Astrocyte (in vitro differentiated cells and primary cell): ENCODE measurements at regions not wholly inside any gene's neighbourhood (a gene's known extent, or its start where the extent isn't known, plus 50 kb on each side); places are given as distances from the start of the nearest gene placed in this dataset.

Experiments
- DNase-seq: peaks from one replicate; pipeline ENCODE4 v3.0.0-alpha.2; 2010; ENCODE audit warnings: low read depth
- FAIRE-seq: peaks from 2 replicates; lab custom pipeline; 2011; peaks lifted over from hg19 to GRCh38; lab: Jason Lieb, UNC
- H2AFZ ChIP-seq: 2 replicates; pipeline ENCODE4 v1.6.0; 2012; ENCODE audit warnings: low read depth, low read length, inconsistent platforms
- H3K27ac ChIP-seq: 2 replicates; pipeline ENCODE4 v1.5.1; 2011; ENCODE audit warnings: low read depth, low read length, inconsistent platforms
- H3K27me3 ChIP-seq: 2 replicates; pipeline ENCODE4 v1.6.0; 2011; ENCODE audit warnings: low read length, inconsistent platforms; ENCODE audit not compliant: insufficient read depth
- H3K36me3 ChIP-seq: 2 replicates; pipeline ENCODE4 v1.5.1; 2011; ENCODE audit warnings: low read length, inconsistent platforms; ENCODE audit not compliant: insufficient read depth
- H3K4me1 ChIP-seq: 2 replicates; pipeline ENCODE4 v1.5.1; 2011; ENCODE audit warnings: low read length, inconsistent platforms; ENCODE audit not compliant: insufficient read depth
- H3K4me2 ChIP-seq: 2 replicates; pipeline ENCODE4 v1.6.0; 2012; ENCODE audit warnings: low read length, inconsistent platforms
- H3K4me3 ChIP-seq: 2 replicates; pipeline ENCODE4 v1.5.1; 2011; ENCODE audit warnings: low read depth, mild to moderate bottlenecking, low read length, inconsistent platforms; ENCODE audit not compliant: insufficient read depth
- H3K79me2 ChIP-seq: 2 replicates; pipeline ENCODE4 v1.6.0; 2012; ENCODE audit warnings: mild to moderate bottlenecking, low read length, inconsistent platforms; ENCODE audit not compliant: insufficient read depth
- H3K9ac ChIP-seq: 2 replicates; pipeline ENCODE4 v1.6.0; 2012; ENCODE audit warnings: mild to moderate bottlenecking, low read length, inconsistent platforms
- H3K9me3 ChIP-seq: 2 replicates; pipeline ENCODE4 v1.5.1; 2012; ENCODE audit warnings: low read depth, mild to moderate bottlenecking, low read length, inconsistent platforms; ENCODE audit not compliant: insufficient read depth
- H4K20me1 ChIP-seq: 2 replicates; pipeline ENCODE4 v1.6.0; 2012; ENCODE audit warnings: low read length, inconsistent platforms; ENCODE audit not compliant: insufficient read depth
- H3K27ac Mint-ChIP-seq: one replicate; pipeline ENCODE4 v1.8.0; 2021; ENCODE audit warnings: mild to moderate bottlenecking, mixed read lengths; ENCODE audit not compliant: unreplicated experiment
- H3K27me3 Mint-ChIP-seq: one replicate; pipeline ENCODE4 v1.8.0; 2021; ENCODE audit warnings: low read depth, mixed read lengths; ENCODE audit not compliant: unreplicated experiment
- H3K36me3 Mint-ChIP-seq: one replicate; pipeline ENCODE4 v1.8.0; 2021; ENCODE audit warnings: low read depth, mixed read lengths; ENCODE audit not compliant: unreplicated experiment
- H3K4me1 Mint-ChIP-seq: one replicate; pipeline ENCODE4 v1.8.0; 2021; ENCODE audit warnings: low read depth, mixed read lengths; ENCODE audit not compliant: unreplicated experiment
- H3K4me3 Mint-ChIP-seq: one replicate; pipeline ENCODE4 v1.8.0; 2021; ENCODE audit warnings: mild to moderate bottlenecking, moderate library complexity, mixed read lengths; ENCODE audit not compliant: unreplicated experiment
- H3K9me3 Mint-ChIP-seq: one replicate; pipeline ENCODE4 v1.8.0; 2021; ENCODE audit warnings: mild to moderate bottlenecking, mixed read lengths; ENCODE audit not compliant: unreplicated experiment
- CTCF ChIP-seq: IDR thresholded peaks from 2 replicates; pipeline ENCODE4 v1.5.1; 2011; ENCODE audit warnings: low read depth, mild to moderate bottlenecking, inconsistent platforms, low read length, moderate library complexity; ENCODE audit not compliant: insufficient read depth
- EZH2 ChIP-seq: IDR thresholded peaks from 2 replicates; pipeline ENCODE4 v1.6.1; 2012; ENCODE audit warnings: mild to moderate bottlenecking, low read length, inconsistent platforms; ENCODE audit not compliant: insufficient read depth

- H3K27me3 Mint-ChIP-seq = peaks cover 7% of the 10 kb centered on the region
These were observed 148.9 kb upstream of the PFKP start for GRCh38 chr10:2918489-2918888.

GRCh38 chr10:2917926-2918325 is 149.4 kb upstream of the PFKP start:
- no peak overlapping the region for H3K4me3 ChIP-seq
- H3K9ac ChIP-seq = no peak overlapping the region
- no peaks in the 10 kb centered on the region for H4K20me1 ChIP-seq
- TF ChIP-seq EZH2 = no peak
- TF ChIP-seq CTCF = no peak
- no peak for DNase-seq
- Mint-ChIP-seq H3K36me3 (no peaks in the 10 kb centered on the region), H3K4me3 (no peak overlapping the region), H3K27ac (no peak overlapping the region), H3K9me3 (peaks cover 3% of the 10 kb centered on the region), H3K4me1 (peaks cover 15% of the 10 kb centered on the region), H3K27me3 (peaks cover 7% of the 10 kb centered on the region)
- H3K27me3 ChIP-seq = peaks cover 9% of the 10 kb centered on the region
- H2AFZ ChIP-seq = no peak overlapping the region
- no peaks in the 10 kb centered on the region for H3K4me1 ChIP-seq
- no peak for FAIRE-seq
- no peaks in the 10 kb centered on the region for H3K79me2 ChIP-seq
- no peak overlapping the region for H3K4me2 ChIP-seq
- H3K36me3 ChIP-seq = no peaks in the 10 kb centered on the region
- no peak overlapping the region for H3K27ac ChIP-seq
- no peaks in the 10 kb centered on the region for H3K9me3 ChIP-seq

More at GRCh38 chr10:2918489-2918888, 148.9 kb upstream of the PFKP start:
- peaks cover 19% of the 10 kb centered on the region for H3K4me1 Mint-ChIP-seq
- no peaks in the 10 kb centered on the region for H4K20me1 ChIP-seq
- no peak overlapping the region for H3K27ac ChIP-seq
- H3K9me3 ChIP-seq = no peaks in the 10 kb centered on the region
- TF ChIP-seq CTCF = no peak
- no peak for TF ChIP-seq EZH2
- H3K36me3 ChIP-seq = no peaks in the 10 kb centered on the region
- no peaks in the 10 kb centered on the region for H3K4me1 ChIP-seq
- H3K4me3 Mint-ChIP-seq = no peak overlapping the region
- no peaks in the 10 kb centered on the region for H3K79me2 ChIP-seq
- peaks cover 3% of the 10 kb centered on the region for H3K36me3 Mint-ChIP-seq
- no peak overlapping the region for H3K9ac ChIP-seq
- H3K4me3 ChIP-seq = no peak overlapping the region
- H3K4me2 ChIP-seq = no peak overlapping the region
- H3K27me3 ChIP-seq = peaks cover 9% of the 10 kb centered on the region
- H3K9me3 Mint-ChIP-seq = peaks cover 7% of the 10 kb centered on the region
- no peak overlapping the region for H2AFZ ChIP-seq
- no peak overlapping the region for H3K27ac Mint-ChIP-seq
- FAIRE-seq (no peak), DNase-seq (no peak)

- no peak for TF ChIP-seq CTCF
- TF ChIP-seq EZH2 = no peak
- Histone ChIP-seq H2AFZ (no peak overlapping the region), H3K27me3 (peaks cover 5% of the 10 kb centered on the region), H4K20me1 (no peaks in the 10 kb centered on the region), H3K27ac (no peak overlapping the region), H3K9me3 (no peaks in the 10 kb centered on the region), H3K36me3 (no peaks in the 10 kb centered on the region), H3K4me2 (no peak overlapping the region), H3K4me1 (no peaks in the 10 kb centered on the region), H3K79me2 (no peaks in the 10 kb centered on the region), H3K9ac (no peak overlapping the region), H3K4me3 (no peak overlapping the region)
- H3K27me3 Mint-ChIP-seq = peaks cover 14% of the 10 kb centered on the region
- peaks cover 2% of the 10 kb centered on the region for H3K4me1 Mint-ChIP-seq
- DNase-seq (no peak), FAIRE-seq (no peak)
- peaks cover 3% of the 10 kb centered on the region for H3K9me3 Mint-ChIP-seq
- H3K36me3 Mint-ChIP-seq = no peaks in the 10 kb centered on the region
- H3K27ac Mint-ChIP-seq = no peak overlapping the region
- H3K4me3 Mint-ChIP-seq = no peak overlapping the region
These were observed 151.9 kb upstream of the PFKP start for GRCh38 chr10:2915412-2915811.
